Heart right ventricle (tissue), 16 donors: ENCODE measurements at regions not wholly inside any gene's neighbourhood (a gene's known extent, or its start where the extent isn't known, plus 50 kb on each side); places are given as distances from the start of the nearest gene placed in this dataset.

Source experiments
- ATAC-seq, 8 donors: fragments of 200-7000 bp; cut with Tn5 transposase; one replicate each; pipeline ENCODE4 v1.9.1; 2020; ENCODE audit warnings: mild to moderate bottlenecking in 8 of 8, moderate library complexity in 8 of 8, moderate number of reproducible peaks in 1 of 8
- DNase-seq, 2 donors: peaks; one replicate each; pipeline ENCODE4 v3.0.0-alpha.2; 2020
- H3K27ac ChIP-seq, 10 donors: fragments of 200-600 bp; sonication (generic) in 2 of 10; one replicate each; pipeline versions ENCODE4 v1.5.0 to v1.8.0; 2020 to 2022; ENCODE audit warnings: mild to moderate bottlenecking in 3 of 10
- H3K27me3 ChIP-seq, 7 donors: fragments of 200-600 bp; one replicate each; pipeline ENCODE4 v1.8.0; 2021 to 2022; ENCODE audit warnings: mild to moderate bottlenecking in 2 of 7
- H3K36me3 ChIP-seq, 9 donors: fragments of 200-600 bp; sonication (generic) in 1 of 9; one replicate each; pipeline versions ENCODE4 v1.5.0 to v1.8.0; 2020 to 2022; ENCODE audit warnings: mild to moderate bottlenecking in 2 of 9
- H3K4me1 ChIP-seq, 9 donors: fragments of 200-600 bp; sonication (generic) in 1 of 9; one replicate each; pipeline versions ENCODE4 v1.5.0 to v1.8.0; 2020 to 2022; ENCODE audit warnings: mild to moderate bottlenecking in 4 of 9
- H3K4me3 ChIP-seq, 10 donors: fragments of 200-600 bp; sonication (generic) in 2 of 10; one replicate each; pipeline versions ENCODE4 v1.5.0 to v1.8.0; 2020 to 2022; ENCODE audit warnings: mild to moderate bottlenecking in 7 of 10, moderate library complexity in 2 of 10
- H3K9me3 ChIP-seq, 11 donors: fragments of 200-600 bp in 10 of 11; sonication (generic) in 2 of 11; one replicate each; pipeline versions ENCODE4 v1.5.0 to v1.8.0; 2013 to 2022; ENCODE audit warnings: mild to moderate bottlenecking in 2 of 11, control low read depth in 1 of 11, moderate library complexity in 1 of 11
- WGBS, 2 donors: extraction: QIAGEN DNeasy Blood & Tissue Kit; methylation state at CpG; one replicate each; pipeline ENCODE4 v1.1.7; 2013; ENCODE audit warnings: inconsistent platforms in 1 of 2; 5-methylcytosine and 5-hydroxymethylcytosine counted together
- intact Hi-C, 10 donors: fragments of 100-400 bp; cut with DNase I; formaldehyde crosslinking; loops; one replicate each; pipeline versions ENCODE4 v1.11.1 to v1.14.2; 2022
- TF ChIP-seq, protein P1 (sequence below), 9 donors: fragments of 200-600 bp; sonication (generic) in 2 of 9; IDR thresholded peaks; one replicate each; pipeline versions ENCODE4 v1.5.0 to v1.8.0; 2021 to 2022; ENCODE audit warnings: antibody characterized with exemption in 9 of 9, mild to moderate bottlenecking in 5 of 9, moderate library complexity in 1 of 9
- donor health status: Arrhythmogenic right ventricular cardiomyopathy.
- donor health status: ischemic (EF 13 %, LVEDD 7.1; RV severe dilation, severe dysfunction).
- donor health status: healthy with polysubstance abuse.
- donor health status: DM: no; HTN: yes; CAD: no.
- donor health status: DM: no; HTN: no; CAD: no.
- donor health status: ischemic (EF 25% LVEDD 6.9; RV normal size, moderate dysfunction).
- donor health status: ischemic (EF 25% LVEDD 5.7; RV mildly dilated, moderate dysfunction).
- donor health status: healthy.
- donor health status: DM: yes; HTN: yes; CAD: no.
- donor health status: Ischemic cardiomyopathy.
- donor health status: ischemic (EF 35%, LVEDD 5.7; RV mildly dilated, moderate dysfunction).
- donor health status: nonischemic (EF 11% LVEDD 7.7; RV severe dilation, severe dysfunction).
- donor health status: DM: yes; HTN: yes; CAD: no.
- donor health status: PGD.
- donor health status: ischemic (EF 29% LVEDD 5.4; RV normal size, mild dysfunction).
- donor health status: nonischemic (EF 23%, LVEDD 6.1; RV moderate dilation, normal function).

DNA sequence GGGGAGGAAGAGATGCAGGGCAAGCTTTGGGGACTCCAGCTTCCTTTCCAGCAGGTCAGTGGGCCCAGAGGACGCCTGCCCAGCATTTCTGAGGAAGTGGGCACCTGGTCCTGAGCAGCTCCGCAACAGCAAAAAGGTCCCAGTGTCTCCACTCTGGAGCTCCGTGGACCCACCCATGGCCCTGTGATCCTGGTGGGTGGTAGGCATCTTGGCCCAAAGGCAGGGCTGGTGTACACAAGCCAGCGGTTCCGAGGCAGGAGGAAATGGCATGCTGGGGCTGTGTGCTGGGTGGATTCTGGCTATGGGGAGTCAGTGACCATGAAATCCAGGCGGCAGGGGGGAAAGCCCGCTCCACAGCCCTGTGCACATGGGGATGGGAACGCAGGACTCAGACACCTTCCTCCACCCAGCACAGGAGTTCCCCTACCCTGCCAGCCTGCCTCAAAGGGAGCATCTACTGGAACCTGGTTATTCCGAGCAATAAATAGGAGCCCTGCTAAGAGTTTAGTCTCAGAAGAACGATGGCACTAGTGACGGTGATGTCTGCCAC is 206.0 kb downstream of the GLI2 start:
- no peaks in the 10 kb centered on the region for H3K27me3 ChIP-seq
- no peaks in the 10 kb centered on the region for H3K36me3 ChIP-seq
- TF ChIP-seq, protein P1, sequence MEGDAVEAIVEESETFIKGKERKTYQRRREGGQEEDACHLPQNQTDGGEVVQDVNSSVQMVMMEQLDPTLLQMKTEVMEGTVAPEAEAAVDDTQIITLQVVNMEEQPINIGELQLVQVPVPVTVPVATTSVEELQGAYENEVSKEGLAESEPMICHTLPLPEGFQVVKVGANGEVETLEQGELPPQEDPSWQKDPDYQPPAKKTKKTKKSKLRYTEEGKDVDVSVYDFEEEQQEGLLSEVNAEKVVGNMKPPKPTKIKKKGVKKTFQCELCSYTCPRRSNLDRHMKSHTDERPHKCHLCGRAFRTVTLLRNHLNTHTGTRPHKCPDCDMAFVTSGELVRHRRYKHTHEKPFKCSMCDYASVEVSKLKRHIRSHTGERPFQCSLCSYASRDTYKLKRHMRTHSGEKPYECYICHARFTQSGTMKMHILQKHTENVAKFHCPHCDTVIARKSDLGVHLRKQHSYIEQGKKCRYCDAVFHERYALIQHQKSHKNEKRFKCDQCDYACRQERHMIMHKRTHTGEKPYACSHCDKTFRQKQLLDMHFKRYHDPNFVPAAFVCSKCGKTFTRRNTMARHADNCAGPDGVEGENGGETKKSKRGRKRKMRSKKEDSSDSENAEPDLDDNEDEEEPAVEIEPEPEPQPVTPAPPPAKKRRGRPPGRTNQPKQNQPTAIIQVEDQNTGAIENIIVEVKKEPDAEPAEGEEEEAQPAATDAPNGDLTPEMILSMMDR (IDR thresholded peaks at IDR 0.05): no peak
- peaks cover 0 to 27% (median 12%) of the 10 kb centered on the region in 9 donors for H3K4me1 ChIP-seq
- intact Hi-C loops: loop anchor here in 3 of 10 donors (5.0 to 10.0 kb wide), 3 partner anchors 123 to 694 kb away; no protein-coding TSS in a partner anchor
- ATAC-seq (no peak), DNase-seq (no peak)
- H3K9me3 ChIP-seq: no peaks in the 10 kb centered on the region
- H3K4me3 ChIP-seq: no peak overlapping the region
- WGBS, 2 donors: 86 to 89% methylated on average over 11 of the region's 11 CpGs
- H3K27ac ChIP-seq: no peak overlapping the region

DNA sequence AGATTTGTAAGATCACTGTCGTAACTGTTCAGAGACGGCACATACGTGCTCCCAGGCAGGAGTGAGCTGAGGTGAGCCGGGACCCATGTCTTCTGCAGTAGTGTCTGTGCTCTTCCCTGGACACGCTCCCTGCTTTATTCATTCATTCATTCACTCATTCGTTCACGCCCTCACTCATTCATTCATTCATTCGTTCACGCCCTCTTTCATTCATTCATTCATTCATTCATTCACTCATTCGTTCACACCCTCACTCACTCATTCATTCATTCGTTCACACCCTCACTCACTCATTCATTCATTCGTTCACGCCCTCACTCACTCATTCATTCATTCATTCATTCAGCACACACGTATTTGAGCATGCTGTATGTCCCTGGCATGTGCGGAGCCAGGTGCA is 207.0 kb downstream of the GLI2 start:
- Histone ChIP-seq H3K27ac (no peak overlapping the region), H3K9me3 (no peaks in the 10 kb centered on the region), H3K4me3 (no peak overlapping the region), H3K4me1 (peaks cover 0 to 17% (median 8%) of the 10 kb centered on the region in 9 donors), H3K27me3 (no peaks in the 10 kb centered on the region), H3K36me3 (no peaks in the 10 kb centered on the region)
- no peak for DNase-seq
- 89 to 92% methylated on average over 15 of the region's 15 CpGs for WGBS, 2 donors
- no peak for ATAC-seq
- TF ChIP-seq, protein P1 (IDR thresholded peaks at IDR 0.05): no peak
- intact Hi-C loops: loop anchor here in 3 of 10 donors (5.0 to 10.0 kb wide), 3 partner anchors 122 to 695 kb away; no protein-coding TSS in a partner anchor

DNA sequence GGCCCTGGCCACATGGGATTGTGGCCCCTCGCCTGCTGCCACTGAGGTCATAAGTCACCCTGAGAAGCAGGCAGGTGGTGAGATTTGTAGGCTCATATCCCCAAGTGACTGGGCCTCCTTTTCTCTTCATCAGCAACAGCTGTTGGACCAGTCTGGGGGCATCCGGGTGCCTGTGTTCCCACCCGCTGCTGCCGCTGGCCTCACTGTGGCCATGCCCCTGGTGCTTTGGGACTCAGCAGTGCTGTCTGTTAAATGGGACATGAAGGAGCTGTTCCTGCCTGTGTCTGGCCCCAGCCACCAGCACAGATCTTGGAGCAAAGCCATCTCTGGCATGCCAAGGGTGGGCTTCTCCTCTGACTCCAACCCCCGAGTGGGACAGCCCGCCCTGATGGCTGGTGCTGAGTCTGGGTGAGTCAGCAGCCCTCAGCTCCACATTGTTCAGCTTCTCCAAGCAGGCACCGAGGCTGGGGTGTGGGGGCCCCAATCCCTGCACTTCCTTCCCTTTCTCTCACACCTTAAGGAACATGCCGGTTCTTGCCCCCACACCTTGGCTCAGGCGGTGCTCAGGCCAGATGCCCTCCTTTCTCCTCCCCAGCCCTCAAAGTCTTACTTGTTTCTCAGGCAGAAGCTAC is 207.9 kb downstream of the GLI2 start:
- TF ChIP-seq, protein P1 (IDR thresholded peaks at IDR 0.05): no peak
- 90 to 91% methylated on average over 9 of the region's 9 CpGs for WGBS, 2 donors
- Histone ChIP-seq H3K36me3 (no peaks in the 10 kb centered on the region), H3K4me1 (peaks cover 0 to 8% (median 0%) of the 10 kb centered on the region in 9 donors), H3K27me3 (no peaks in the 10 kb centered on the region), H3K9me3 (no peaks in the 10 kb centered on the region), H3K4me3 (no peak overlapping the region), H3K27ac (no peak overlapping the region)
- no peak for DNase-seq
- ATAC-seq: no peak
- intact Hi-C loops: loop anchor here in 3 of 10 donors (5.0 to 10.0 kb wide), 3 partner anchors 121 to 696 kb away; no protein-coding TSS in a partner anchor

DNA sequence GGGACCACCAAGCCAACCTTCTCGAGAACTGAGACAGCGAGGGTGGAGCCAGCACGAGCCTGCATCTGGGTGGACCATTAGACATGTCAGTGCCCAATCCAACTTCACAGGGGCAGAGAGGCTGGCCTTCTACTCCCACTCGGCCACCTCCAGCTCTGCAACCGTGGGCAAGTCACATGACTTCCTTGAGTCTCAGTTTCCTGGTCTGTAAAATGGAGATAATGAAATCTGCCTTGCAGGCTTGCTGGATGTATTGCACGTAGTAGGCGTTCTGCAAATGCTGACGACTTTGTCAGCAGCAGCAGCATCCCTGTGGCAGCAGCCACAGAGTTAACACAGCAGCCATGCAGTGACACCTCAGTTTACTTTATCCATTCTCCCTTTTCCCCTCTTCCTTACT is 208.9 kb downstream of the GLI2 start:
- Histone ChIP-seq H3K27ac (no peak overlapping the region), H3K4me1 (peaks cover 0 to 3% (median 0%) of the 10 kb centered on the region in 9 donors), H3K4me3 (no peak overlapping the region), H3K36me3 (no peaks in the 10 kb centered on the region), H3K27me3 (no peaks in the 10 kb centered on the region), H3K9me3 (no peaks in the 10 kb centered on the region)
- no peak for ATAC-seq
- intact Hi-C loops: loop anchor here in 3 of 10 donors (5.0 to 10.0 kb wide), 3 partner anchors 120 to 697 kb away; no protein-coding TSS in a partner anchor
- DNase-seq: no peak
- 81 to 92% methylated on average over 8 of the region's 8 CpGs for whole genome bisulfite sequencing, 2 donors
- TF ChIP-seq, protein P1 (IDR thresholded peaks at IDR 0.05): no peak
